ENCODE measurements at regions not wholly inside any gene's neighbourhood (a gene's known extent, or its start where the extent isn't known, plus 50 kb on each side); places are given as distances from the start of the nearest gene placed in this dataset.
A peak's percentile ranks its signal among the peaks of the same experiment; 100 is the strongest.
"Not testable (repeated sequence)": the region's sequence is repeated elsewhere in the genome, so short reads cannot be mapped to it uniquely, and the experiment has no call there.

GRCh38 chr21:25191141-25191540 is 416.1 kb downstream of the MRPL39 start:
- no peak for DNase-seq
- intact Hi-C loops (cut with DNase I) = no loop called here

- intact Hi-C loops (cut with DNase I) = no loop called here
- DNase-seq = no peak
Measured at GRCh38 chr21:25189497-25189896, 417.8 kb downstream of the MRPL39 start.

GRCh38 chr21:25188677-25189079 is 418.6 kb downstream of the MRPL39 start:
- DNase-seq = no peak
- intact Hi-C loops (cut with DNase I) = no loop called here

- intact Hi-C loops (cut with DNase I) = no loop called here
- DNase-seq = no peak
Measured at GRCh38 chr21:25186273-25186672, 421.0 kb downstream of the MRPL39 start.

- DNase-seq = no peak
- intact Hi-C loops (cut with DNase I) = no loop called here
Measured at GRCh38 chr21:25183577-25183976, 423.7 kb downstream of the MRPL39 start.

- DNase-seq; intact Hi-C loops (cut with DNase I): not testable (repeated sequence)
Measured at GRCh38 chr21:25181690-25182089, 425.6 kb downstream of the MRPL39 start.

- intact Hi-C loops (cut with DNase I) = no loop called here
- DNase-seq = no peak
Measured at GRCh38 chr21:25179116-25179515, 428.2 kb downstream of the MRPL39 start.

GRCh38 chr21:25176637-25177412 is 430.5 kb downstream of the MRPL39 start:
- no peak for DNase-seq
- intact Hi-C loops (cut with DNase I) = no loop called here

- intact Hi-C loops (cut with DNase I) = no loop called here
- DNase-seq = no peak
Measured at GRCh38 chr21:25175938-25176337, 431.3 kb downstream of the MRPL39 start.

GRCh38 chr21:25171438-25171837 is 435.8 kb downstream of the MRPL39 start:
- intact Hi-C loops (cut with DNase I) = no loop called here
- no peak for DNase-seq

GRCh38 chr21:25170681-25171080 is 436.6 kb downstream of the MRPL39 start:
- no peak for DNase-seq
- intact Hi-C loops (cut with DNase I) = no loop called here

GRCh38 chr21:25169370-25169769 is 437.9 kb downstream of the MRPL39 start:
- no peak for DNase-seq
- intact Hi-C loops (cut with DNase I) = no loop called here

GRCh38 chr21:25166904-25167303 is 440.4 kb downstream of the MRPL39 start:
- DNase-seq; intact Hi-C loops (cut with DNase I): not testable (repeated sequence)

GRCh38 chr21:25161571-25161970 is 445.7 kb downstream of the MRPL39 start:
- intact Hi-C loops (cut with DNase I) = no loop called here
- no peak for DNase-seq

- DNase-seq; intact Hi-C loops (cut with DNase I): not testable (repeated sequence)
Measured at GRCh38 chr21:25155020-25155419, 452.3 kb downstream of the MRPL39 start.

- no peak for DNase-seq
- intact Hi-C loops (cut with DNase I) = no loop called here
Measured at GRCh38 chr21:25149022-25149421, 458.3 kb downstream of the MRPL39 start.

- DNase-seq = peak in 8 of 42 donors; percentile 9 to 45 (median 25)
- intact Hi-C loops (cut with DNase I) = no loop called here
Measured at GRCh38 chr21:25139414-25139813, 467.9 kb downstream of the MRPL39 start.

- intact Hi-C loops (cut with DNase I) = no loop called here
- no peak for DNase-seq
Measured at GRCh38 chr21:25133939-25134338, 473.3 kb downstream of the MRPL39 start.

GRCh38 chr21:25127811-25128210 is 479.5 kb downstream of the MRPL39 start:
- DNase-seq = no peak
- intact Hi-C loops (cut with DNase I) = no loop called here

- DNase-seq = no peak
- intact Hi-C loops (cut with DNase I) = no loop called here
Measured at GRCh38 chr21:25127007-25127406, 480.3 kb downstream of the MRPL39 start.

GRCh38 chr21:25126564-25126963 is 480.7 kb downstream of the MRPL39 start:
- no peak for DNase-seq
- intact Hi-C loops (cut with DNase I) = no loop called here
